Heart right ventricle (tissue), 16 donors: ENCODE measurements at regions not wholly inside any gene's neighbourhood (a gene's known extent, or its start where the extent isn't known, plus 50 kb on each side); places are given as distances from the start of the nearest gene placed in this dataset.

ENCODE experiments used
- ATAC-seq, 8 donors: fragments of 200-7000 bp; cut with Tn5 transposase; one replicate each; pipeline ENCODE4 v1.9.1; 2020; ENCODE audit warnings: mild to moderate bottlenecking in 8 of 8, moderate library complexity in 8 of 8, moderate number of reproducible peaks in 1 of 8
- DNase-seq, 2 donors: peaks; one replicate each; pipeline ENCODE4 v3.0.0-alpha.2; 2020
- H3K27ac ChIP-seq, 10 donors: fragments of 200-600 bp; sonication (generic) in 2 of 10; one replicate each; pipeline versions ENCODE4 v1.5.0 to v1.8.0; 2020 to 2022; ENCODE audit warnings: mild to moderate bottlenecking in 3 of 10
- H3K27me3 ChIP-seq, 7 donors: fragments of 200-600 bp; one replicate each; pipeline ENCODE4 v1.8.0; 2021 to 2022; ENCODE audit warnings: mild to moderate bottlenecking in 2 of 7
- H3K36me3 ChIP-seq, 9 donors: fragments of 200-600 bp; sonication (generic) in 1 of 9; one replicate each; pipeline versions ENCODE4 v1.5.0 to v1.8.0; 2020 to 2022; ENCODE audit warnings: mild to moderate bottlenecking in 2 of 9
- H3K4me1 ChIP-seq, 9 donors: fragments of 200-600 bp; sonication (generic) in 1 of 9; one replicate each; pipeline versions ENCODE4 v1.5.0 to v1.8.0; 2020 to 2022; ENCODE audit warnings: mild to moderate bottlenecking in 4 of 9
- H3K4me3 ChIP-seq, 10 donors: fragments of 200-600 bp; sonication (generic) in 2 of 10; one replicate each; pipeline versions ENCODE4 v1.5.0 to v1.8.0; 2020 to 2022; ENCODE audit warnings: mild to moderate bottlenecking in 7 of 10, moderate library complexity in 2 of 10
- H3K9me3 ChIP-seq, 11 donors: fragments of 200-600 bp in 10 of 11; sonication (generic) in 2 of 11; one replicate each; pipeline versions ENCODE4 v1.5.0 to v1.8.0; 2013 to 2022; ENCODE audit warnings: mild to moderate bottlenecking in 2 of 11, control low read depth in 1 of 11, moderate library complexity in 1 of 11
- WGBS, 2 donors: extraction: QIAGEN DNeasy Blood & Tissue Kit; methylation state at CpG; one replicate each; pipeline ENCODE4 v1.1.7; 2013; ENCODE audit warnings: inconsistent platforms in 1 of 2; 5-methylcytosine and 5-hydroxymethylcytosine counted together
- intact Hi-C, 10 donors: fragments of 100-400 bp; cut with DNase I; formaldehyde crosslinking; loops; one replicate each; pipeline versions ENCODE4 v1.11.1 to v1.14.2; 2022
- TF ChIP-seq, protein P1 (sequence below), 9 donors: fragments of 200-600 bp; sonication (generic) in 2 of 9; IDR thresholded peaks; one replicate each; pipeline versions ENCODE4 v1.5.0 to v1.8.0; 2021 to 2022; ENCODE audit warnings: antibody characterized with exemption in 9 of 9, mild to moderate bottlenecking in 5 of 9, moderate library complexity in 1 of 9
- donor health status: Arrhythmogenic right ventricular cardiomyopathy.
- donor health status: ischemic (EF 13 %, LVEDD 7.1; RV severe dilation, severe dysfunction).
- donor health status: healthy with polysubstance abuse.
- donor health status: DM: no; HTN: yes; CAD: no.
- donor health status: DM: no; HTN: no; CAD: no.
- donor health status: ischemic (EF 25% LVEDD 6.9; RV normal size, moderate dysfunction).
- donor health status: ischemic (EF 25% LVEDD 5.7; RV mildly dilated, moderate dysfunction).
- donor health status: healthy.
- donor health status: DM: yes; HTN: yes; CAD: no.
- donor health status: Ischemic cardiomyopathy.
- donor health status: ischemic (EF 35%, LVEDD 5.7; RV mildly dilated, moderate dysfunction).
- donor health status: nonischemic (EF 11% LVEDD 7.7; RV severe dilation, severe dysfunction).
- donor health status: DM: yes; HTN: yes; CAD: no.
- donor health status: PGD.
- donor health status: ischemic (EF 29% LVEDD 5.4; RV normal size, mild dysfunction).
- donor health status: nonischemic (EF 23%, LVEDD 6.1; RV moderate dilation, normal function).

- ATAC-seq (no peak), DNase-seq (no peak)
- WGBS, 2 donors: 86 to 94% methylated on average over 1 of the region's 1 CpG
- H3K4me1 ChIP-seq: peaks cover 0 to 23% (median 8%) of the 10 kb centered on the region in 9 donors
- H3K36me3 ChIP-seq: no peaks in the 10 kb centered on the region
- H3K4me3 ChIP-seq: no peak overlapping the region
- peaks cover 0 to 9% (median 0%) of the 10 kb centered on the region in 11 donors for H3K9me3 ChIP-seq
- intact Hi-C loops: no loop called here
- TF ChIP-seq, protein P1, sequence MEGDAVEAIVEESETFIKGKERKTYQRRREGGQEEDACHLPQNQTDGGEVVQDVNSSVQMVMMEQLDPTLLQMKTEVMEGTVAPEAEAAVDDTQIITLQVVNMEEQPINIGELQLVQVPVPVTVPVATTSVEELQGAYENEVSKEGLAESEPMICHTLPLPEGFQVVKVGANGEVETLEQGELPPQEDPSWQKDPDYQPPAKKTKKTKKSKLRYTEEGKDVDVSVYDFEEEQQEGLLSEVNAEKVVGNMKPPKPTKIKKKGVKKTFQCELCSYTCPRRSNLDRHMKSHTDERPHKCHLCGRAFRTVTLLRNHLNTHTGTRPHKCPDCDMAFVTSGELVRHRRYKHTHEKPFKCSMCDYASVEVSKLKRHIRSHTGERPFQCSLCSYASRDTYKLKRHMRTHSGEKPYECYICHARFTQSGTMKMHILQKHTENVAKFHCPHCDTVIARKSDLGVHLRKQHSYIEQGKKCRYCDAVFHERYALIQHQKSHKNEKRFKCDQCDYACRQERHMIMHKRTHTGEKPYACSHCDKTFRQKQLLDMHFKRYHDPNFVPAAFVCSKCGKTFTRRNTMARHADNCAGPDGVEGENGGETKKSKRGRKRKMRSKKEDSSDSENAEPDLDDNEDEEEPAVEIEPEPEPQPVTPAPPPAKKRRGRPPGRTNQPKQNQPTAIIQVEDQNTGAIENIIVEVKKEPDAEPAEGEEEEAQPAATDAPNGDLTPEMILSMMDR (IDR thresholded peaks at IDR 0.05): no peak
- H3K27me3 ChIP-seq: no peaks in the 10 kb centered on the region
- no peak overlapping the region for H3K27ac ChIP-seq
Observed at GRCh38 chr14:71246539-71246938, 339.3 kb downstream of the PCNX1 start.

GRCh38 chr14:71247106-71247505, 339.8 kb downstream of the PCNX1 start:
- 78 to 89% methylated on average over 4 of the region's 4 CpGs for WGBS, 2 donors
- Histone ChIP-seq H3K27me3 (no peaks in the 10 kb centered on the region), H3K27ac (no peak overlapping the region), H3K4me3 (no peak overlapping the region), H3K36me3 (no peaks in the 10 kb centered on the region), H3K9me3 (peaks cover 0 to 9% (median 0%) of the 10 kb centered on the region in 11 donors), H3K4me1 (peaks cover 0 to 18% (median 4%) of the 10 kb centered on the region in 9 donors)
- intact Hi-C loops: no loop called here
- DNase-seq: no peak
- TF ChIP-seq, protein P1 (IDR thresholded peaks at IDR 0.05): no peak
- no peak for ATAC-seq

DNA sequence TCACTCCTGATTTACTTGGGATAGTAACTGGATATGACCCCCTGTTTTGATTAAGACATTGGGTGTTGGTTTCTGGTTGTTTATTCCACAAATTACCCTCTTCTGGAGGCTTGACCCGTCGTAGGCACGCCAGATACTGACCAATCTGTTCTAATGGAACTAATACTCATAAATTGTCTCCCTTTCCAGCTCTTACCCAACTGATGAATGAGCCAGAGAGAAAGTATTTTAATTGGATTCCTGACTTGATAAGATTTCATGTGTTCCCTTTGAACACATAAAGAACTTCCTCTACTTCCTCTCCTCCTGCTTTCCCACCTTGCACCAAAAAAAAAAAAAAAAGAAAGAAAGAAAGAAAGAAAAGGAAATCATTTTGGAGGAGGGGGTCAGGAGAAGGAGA, 340.9 kb downstream of the PCNX1 start:
- no peak for DNase-seq
- H3K27me3 ChIP-seq: no peaks in the 10 kb centered on the region
- H3K4me3 ChIP-seq: no peak overlapping the region
- TF ChIP-seq, protein P1 (IDR thresholded peaks at IDR 0.05): no peak
- intact Hi-C loops: no loop called here
- peaks cover 0 to 9% (median 0%) of the 10 kb centered on the region in 11 donors for H3K9me3 ChIP-seq
- peaks cover 0 to 9% (median 0%) of the 10 kb centered on the region in 9 donors for H3K4me1 ChIP-seq
- no peaks in the 10 kb centered on the region for H3K36me3 ChIP-seq
- no peak for ATAC-seq
- 76 to 85% methylated on average over 3 of the region's 3 CpGs for WGBS, 2 donors
- no peak overlapping the region for H3K27ac ChIP-seq

DNA sequence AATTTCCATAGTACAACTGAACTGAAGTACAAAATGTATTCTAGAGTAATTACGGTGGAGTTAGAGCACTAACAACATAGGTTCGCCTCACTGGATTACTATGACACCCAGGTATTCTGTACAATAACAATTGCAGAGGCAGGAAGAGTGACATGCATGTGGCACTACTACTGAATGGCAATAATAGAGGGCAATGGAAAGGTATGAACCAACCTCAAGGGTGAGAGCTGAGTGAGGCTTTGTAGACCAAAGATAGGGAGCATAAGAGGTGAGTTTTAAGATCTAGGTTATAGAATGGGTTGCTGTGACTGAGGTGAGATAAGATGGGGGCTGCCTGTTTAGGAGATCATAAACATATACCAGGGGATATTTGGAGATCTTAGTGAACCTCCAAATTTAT, 343.1 kb downstream of the PCNX1 start:
- TF ChIP-seq, protein P1 (IDR thresholded peaks at IDR 0.05): no peak
- 93 to 99% methylated on average over 2 of the region's 2 CpGs for WGBS, 2 donors
- no peak for ATAC-seq

More for the DNA sequence above, 343.1 kb downstream of the PCNX1 start:
- no peak for DNase-seq
- Histone ChIP-seq H3K4me1 (no peaks in the 10 kb centered on the region), H3K4me3 (no peak overlapping the region), H3K9me3 (peaks cover 0 to 9% (median 0%) of the 10 kb centered on the region in 11 donors), H3K27me3 (no peaks in the 10 kb centered on the region), H3K27ac (no peak overlapping the region), H3K36me3 (no peaks in the 10 kb centered on the region)
- intact Hi-C loops: no loop called here
